Esophagus muscularis mucosa (tissue), 4 donors: ENCODE measurements at regions not wholly inside any gene's neighbourhood (a gene's known extent, or its start where the extent isn't known, plus 50 kb on each side); places are given as distances from the start of the nearest gene placed in this dataset.

ENCODE experiments used
- DNase-seq: peaks from one replicate; pipeline ENCODE4 v3.0.0-alpha.2; 2017; ENCODE audit errors: extremely low spot score
- H3K27ac ChIP-seq, 4 donors: fragments of 200-600 bp; sonication (generic); replicated peaks in 1 of 4; 1 replicate in 3 of 4; 2 replicates in 1 of 4; pipeline ENCODE4 v1.5.1; 2016 to 2019; ENCODE audit warnings: mild to moderate bottlenecking in 1 of 4
- H3K27me3 ChIP-seq, 4 donors: fragments of 200-600 bp; sonication (generic); one replicate each; pipeline versions ENCODE4 v1.5.1 to v1.6.0; 2016 to 2019
- H3K36me3 ChIP-seq, 4 donors: fragments of 200-600 bp; sonication (generic); one replicate each; pipeline ENCODE4 v1.5.1; 2016 to 2019
- H3K4me1 ChIP-seq, 4 donors: fragments of 200-600 bp; sonication (generic); one replicate each; pipeline ENCODE4 v1.5.1; 2016 to 2019
- H3K4me3 ChIP-seq, 4 donors: fragments of 200-600 bp; sonication (generic); 1 replicate in 2 of 4; 2 replicates in 2 of 4; pipeline ENCODE4 v1.5.1; 2016 to 2019; ENCODE audit warnings: mild to moderate bottlenecking in 4 of 4, moderate library complexity in 1 of 4
- H3K9me3 ChIP-seq, 4 donors: fragments of 200-600 bp; sonication (generic); 1 replicate in 3 of 4; 2 replicates in 1 of 4; pipeline ENCODE4 v1.5.1; 2016 to 2019
- EP300 ChIP-seq: sonication (generic); formaldehyde crosslinking; IDR thresholded peaks from one replicate; pipeline ENCODE4 v1.6.1; 2017; ENCODE audit warnings: antibody characterized with exemption
- POLR2A ChIP-seq: fragments of 450-650 bp; IDR thresholded peaks from one replicate; pipeline ENCODE4 v1.6.1; 2017; ENCODE audit warnings: antibody characterized with exemption, moderate library complexity, mild to moderate bottlenecking, low read depth
- POLR2AphosphoS5 ChIP-seq, 2 donors: sonication (generic); formaldehyde crosslinking; IDR thresholded peaks; one replicate each; pipeline ENCODE4 v1.6.1; 2017; ENCODE audit warnings: antibody characterized with exemption in 2 of 2
- WGBS: methylation state at CpG from one replicate; pipeline ENCODE4 v1.1.5; 2018; 5-methylcytosine and 5-hydroxymethylcytosine counted together
- intact Hi-C: fragments of 100-400 bp; cut with DNase I; formaldehyde crosslinking; loops from one replicate; pipeline ENCODE4 v1.15.1; 2023
- TF ChIP-seq, protein P1 (sequence below), 3 experiments: fragments of 200-600 bp in 2 of 3; fragments of 450-650 bp in 1 of 3; sonication (generic) in 2 of 3; IDR thresholded peaks; one replicate each; pipeline ENCODE4 v1.5.1; 2017 to 2019; ENCODE audit warnings: antibody characterized with exemption in 3 of 3, mild to moderate bottlenecking in 2 of 3, moderate library complexity in 1 of 3

DNA sequence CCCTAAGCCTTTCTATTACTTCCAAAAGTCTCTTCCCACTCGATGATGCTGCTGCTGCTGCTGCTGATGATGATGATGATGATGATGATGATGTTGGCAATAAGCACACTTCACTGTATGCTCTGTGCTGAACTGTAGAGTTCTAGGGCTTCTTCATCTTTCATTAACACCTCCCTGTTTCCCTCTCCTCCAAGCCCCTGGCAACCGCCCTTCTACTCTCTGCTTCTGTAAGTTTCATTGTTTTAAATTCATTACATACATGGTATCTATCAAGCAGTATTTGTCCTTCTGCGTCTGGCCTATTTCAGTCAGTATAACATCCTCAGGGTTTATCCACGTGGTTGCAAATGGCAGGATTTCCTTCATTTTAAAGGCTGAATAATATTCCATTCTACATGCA lies 100.2 kb downstream of the THBS2 start:
- TF ChIP-seq, protein P1, sequence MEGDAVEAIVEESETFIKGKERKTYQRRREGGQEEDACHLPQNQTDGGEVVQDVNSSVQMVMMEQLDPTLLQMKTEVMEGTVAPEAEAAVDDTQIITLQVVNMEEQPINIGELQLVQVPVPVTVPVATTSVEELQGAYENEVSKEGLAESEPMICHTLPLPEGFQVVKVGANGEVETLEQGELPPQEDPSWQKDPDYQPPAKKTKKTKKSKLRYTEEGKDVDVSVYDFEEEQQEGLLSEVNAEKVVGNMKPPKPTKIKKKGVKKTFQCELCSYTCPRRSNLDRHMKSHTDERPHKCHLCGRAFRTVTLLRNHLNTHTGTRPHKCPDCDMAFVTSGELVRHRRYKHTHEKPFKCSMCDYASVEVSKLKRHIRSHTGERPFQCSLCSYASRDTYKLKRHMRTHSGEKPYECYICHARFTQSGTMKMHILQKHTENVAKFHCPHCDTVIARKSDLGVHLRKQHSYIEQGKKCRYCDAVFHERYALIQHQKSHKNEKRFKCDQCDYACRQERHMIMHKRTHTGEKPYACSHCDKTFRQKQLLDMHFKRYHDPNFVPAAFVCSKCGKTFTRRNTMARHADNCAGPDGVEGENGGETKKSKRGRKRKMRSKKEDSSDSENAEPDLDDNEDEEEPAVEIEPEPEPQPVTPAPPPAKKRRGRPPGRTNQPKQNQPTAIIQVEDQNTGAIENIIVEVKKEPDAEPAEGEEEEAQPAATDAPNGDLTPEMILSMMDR (IDR thresholded peaks at IDR 0.05) = no peak
- no peak for TF ChIP-seq POLR2AphosphoS5 (IDR thresholded peaks at IDR 0.05)
- no peak for TF ChIP-seq EP300
- TF ChIP-seq POLR2A = no peak
- intact Hi-C loops = no loop called here

DNA sequence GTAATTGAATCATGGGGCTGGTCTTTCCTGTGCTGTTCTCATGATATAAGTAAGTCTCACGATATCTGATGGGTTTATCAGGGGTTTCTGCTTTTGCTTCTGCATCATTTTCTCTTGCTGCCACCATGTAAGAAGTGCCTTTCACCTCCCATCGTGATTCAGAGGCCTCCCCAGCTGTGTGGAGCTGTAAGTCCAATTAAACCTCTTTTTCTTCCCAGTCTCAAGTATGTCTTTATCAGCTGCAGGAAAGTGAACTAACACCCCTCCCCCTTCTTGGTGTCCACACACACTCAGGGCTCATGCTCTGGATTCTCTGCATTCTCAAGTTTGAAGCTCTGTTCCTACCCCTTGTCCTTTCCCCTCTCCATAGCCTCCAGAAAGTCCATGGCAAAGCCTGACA lies 107.1 kb downstream of the THBS2 start:
- H3K27me3 ChIP-seq = no peaks in the 10 kb centered on the region
- TF ChIP-seq POLR2A (no peak), EP300 (no peak), POLR2AphosphoS5 (IDR thresholded peaks at IDR 0.05) (no peak)
- TF ChIP-seq, protein P1 (IDR thresholded peaks at IDR 0.05) = no peak
- peak overlapping the region in 3 of 4 donors; percentile 33 to 49 (median 45) for H3K27ac ChIP-seq
- 83% methylated on average over 2 of the region's 2 CpGs for WGBS
- no peak for DNase-seq
- no peaks in the 10 kb centered on the region for H3K36me3 ChIP-seq
- H3K4me1 ChIP-seq = peaks cover 0 to 34% (median 30%) of the 10 kb centered on the region in 4 donors
- no peak overlapping the region for H3K4me3 ChIP-seq
- intact Hi-C loops = no loop called here
- peaks cover 0 to 21% (median 6%) of the 10 kb centered on the region in 4 donors for H3K9me3 ChIP-seq

More for the DNA sequence above, 100.2 kb downstream of the THBS2 start:
- peaks cover 10 to 24% (median 20%) of the 10 kb centered on the region in 4 donors for H3K4me1 ChIP-seq
- no peak overlapping the region for H3K4me3 ChIP-seq
- no peaks in the 10 kb centered on the region for H3K27me3 ChIP-seq
- WGBS = 87% methylated on average over 4 of the region's 4 CpGs
- DNase-seq = peak; percentile 90
- H3K27ac ChIP-seq = no peak overlapping the region
- H3K9me3 ChIP-seq = peaks cover 0 to 21% (median 7%) of the 10 kb centered on the region in 4 donors
- no peaks in the 10 kb centered on the region for H3K36me3 ChIP-seq

DNA sequence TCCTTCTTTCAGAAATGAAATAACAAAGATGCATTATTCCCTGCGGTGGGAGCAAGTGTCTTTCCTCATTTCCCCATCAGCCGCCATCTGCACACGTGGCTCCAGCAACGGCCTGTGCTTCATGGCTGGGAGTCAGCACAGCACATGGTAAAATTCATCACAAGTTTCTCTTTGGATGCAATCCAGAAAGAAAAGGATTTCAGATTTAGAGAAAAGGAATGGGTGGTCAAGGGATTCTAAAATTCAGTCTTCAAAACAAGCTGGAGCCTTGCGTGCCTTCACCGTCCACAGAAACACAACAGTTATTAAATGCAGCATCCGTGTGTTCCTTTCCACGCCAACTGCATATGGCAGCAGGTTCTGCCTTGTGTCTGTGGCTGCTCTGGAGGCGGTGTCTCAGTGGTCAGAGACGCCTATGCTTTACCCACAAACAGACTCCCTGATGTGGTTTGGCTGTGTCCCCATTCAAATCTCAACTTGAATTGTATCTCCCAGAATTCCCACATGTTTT lies 107.6 kb downstream of the THBS2 start:
- TF ChIP-seq EP300 (no peak), POLR2AphosphoS5 (IDR thresholded peaks at IDR 0.05) (peak; percentile 11 to 43), POLR2A (no peak)
- TF ChIP-seq, protein P1 (IDR thresholded peaks at IDR 0.05) = no peak
- H3K9me3 ChIP-seq = peaks cover 0 to 18% (median 4%) of the 10 kb centered on the region in 4 donors
- no peaks in the 10 kb centered on the region for H3K36me3 ChIP-seq
- H3K27me3 ChIP-seq = no peaks in the 10 kb centered on the region
- intact Hi-C loops = no loop called here
- peak overlapping the region; percentile 1 to 49 (median 39) for H3K27ac ChIP-seq
- H3K4me3 ChIP-seq = no peak overlapping the region
- peaks cover 0 to 38% (median 35%) of the 10 kb centered on the region in 4 donors for H3K4me1 ChIP-seq
- DNase-seq = peak; percentile 84
- WGBS = 64% methylated on average over 9 of the region's 10 CpGs

DNA sequence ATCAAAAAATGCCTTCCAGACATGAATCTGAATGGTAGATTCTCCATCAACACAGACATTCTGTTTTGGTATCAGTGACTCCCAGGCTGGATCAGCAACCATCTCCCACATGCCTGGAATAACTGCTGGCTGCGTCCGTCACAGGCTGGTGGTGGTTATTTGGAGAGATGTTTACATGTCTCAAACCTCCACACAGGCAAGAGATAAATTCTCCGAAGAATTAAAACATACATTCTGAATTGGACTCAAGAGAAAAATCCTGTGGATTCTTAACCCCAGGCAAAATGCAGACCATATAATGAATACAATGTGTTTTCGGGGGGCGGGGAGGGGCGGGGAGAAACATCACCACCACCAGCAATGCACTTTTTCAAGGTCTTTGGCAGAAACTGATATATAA lies 108.2 kb downstream of the THBS2 start:
- H3K9me3 ChIP-seq = peaks cover 0 to 14% (median 3%) of the 10 kb centered on the region in 4 donors
- intact Hi-C loops = no loop called here
- no peaks in the 10 kb centered on the region for H3K36me3 ChIP-seq
- TF ChIP-seq POLR2A (no peak), POLR2AphosphoS5 (IDR thresholded peaks at IDR 0.05) (no peak), EP300 (no peak)
- TF ChIP-seq, protein P1 (IDR thresholded peaks at IDR 0.05) = no peak
- H3K27ac ChIP-seq = peak overlapping the region; percentile 1 to 51 (median 41)
- 39% methylated on average over 6 of the region's 6 CpGs for WGBS
- peaks cover 0 to 39% (median 38%) of the 10 kb centered on the region in 4 donors for H3K4me1 ChIP-seq
- no peaks in the 10 kb centered on the region for H3K27me3 ChIP-seq
- H3K4me3 ChIP-seq = no peak overlapping the region
- peak; percentile 74 for DNase-seq

DNA sequence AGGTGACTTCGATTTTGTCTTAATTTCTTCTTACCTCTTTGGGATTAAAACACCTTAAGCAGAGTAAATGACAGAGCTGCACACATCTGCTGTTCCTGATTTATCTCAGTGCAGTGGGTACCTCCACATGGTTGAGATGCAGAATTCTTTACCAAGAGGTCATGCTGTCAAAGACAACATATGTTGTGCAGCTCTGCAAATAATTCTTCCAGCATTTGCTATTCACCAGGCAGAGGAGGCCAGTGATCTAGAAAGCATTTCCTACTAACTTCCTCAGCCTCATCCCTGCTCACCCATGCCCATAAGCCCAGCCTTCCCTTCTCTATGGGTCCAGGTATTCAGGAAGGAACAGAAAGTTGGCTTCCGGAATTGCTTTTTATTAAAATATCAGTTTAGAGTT lies 109.3 kb downstream of the THBS2 start:
- peak; percentile 50 for DNase-seq
- 100% methylated on average over 2 of the region's 2 CpGs for WGBS
- H3K36me3 ChIP-seq = no peaks in the 10 kb centered on the region
- no peaks in the 10 kb centered on the region for H3K27me3 ChIP-seq
- H3K9me3 ChIP-seq = peaks cover 0 to 3% (median 0%) of the 10 kb centered on the region in 4 donors
- no peak overlapping the region for H3K4me3 ChIP-seq
- H3K4me1 ChIP-seq = peaks cover 0 to 39% (median 38%) of the 10 kb centered on the region in 4 donors
- TF ChIP-seq POLR2A (no peak), EP300 (no peak), POLR2AphosphoS5 (IDR thresholded peaks at IDR 0.05) (no peak)
- TF ChIP-seq, protein P1 (IDR thresholded peaks at IDR 0.05) = no peak
- intact Hi-C loops = no loop called here
- no peak overlapping the region for H3K27ac ChIP-seq
